ENCODE measurements at regions not wholly inside any gene's neighbourhood (a gene's known extent, or its start where the extent isn't known, plus 50 kb on each side); places are given as distances from the start of the nearest gene placed in this dataset.

- Histone ChIP-seq H3K9me3 (replicated peaks in 1 of 3) (no peaks in the 10 kb centered on the region), H3K27ac (peak overlapping the region; percentile 6 to 84 (median 79)), H3K36me3 (replicated peaks in 1 of 2) (no peaks in the 10 kb centered on the region), H3K27me3 (no peaks in the 10 kb centered on the region), H3K4me3 (peak overlapping the region in 1 of 4 donors; percentile 25), H3K4me1 (replicated peaks in 1 of 2) (peaks cover 25 to 32% of the 10 kb centered on the region in 2 donors)
- peak in 6 of 7 donors; percentile 35 to 63 (median 40) for DNase-seq
- WGBS, 4 donors = 6 to 8% (median 7%) methylated on average over 10 to 11 of the region's 11 CpGs
- TF ChIP-seq POLR2A (IDR thresholded peaks at IDR 0.05) = peak in 1 of 2 donors; percentile 50
- TF ChIP-seq CTCF (IDR thresholded peaks at IDR 0.05) = no peak
- intact Hi-C loops (cut with DNase I) = no loop called here
Observed at GRCh38 chr1:244964112-244964971, 100.0 kb upstream of the HNRNPU start.

- H3K27ac ChIP-seq = peak overlapping the region in 2 of 5 donors; percentile 6 to 84
- H3K4me1 ChIP-seq (replicated peaks in 1 of 2) = peaks cover 19 to 22% of the 10 kb centered on the region in 2 donors
- H3K9me3 ChIP-seq (replicated peaks in 1 of 3) = no peaks in the 10 kb centered on the region
- H3K4me3 ChIP-seq = no peak overlapping the region
- H3K27me3 ChIP-seq = no peaks in the 10 kb centered on the region
- intact Hi-C loops (cut with DNase I) = no loop called here
- WGBS, 4 donors = 63 to 92% (median 85%) methylated on average over 7 of the region's 7 CpGs
- no peaks in the 10 kb centered on the region for H3K36me3 ChIP-seq (replicated peaks in 1 of 2)
- DNase-seq = no peak
- TF ChIP-seq POLR2A (IDR thresholded peaks at IDR 0.05) (no peak), CTCF (IDR thresholded peaks at IDR 0.05) (no peak)
Observed at GRCh38 chr1:244963231-244963826, 99.0 kb upstream of the HNRNPU start.

GRCh38 chr1:244962130-244962529 is 97.8 kb upstream of the HNRNPU start:
- no peak overlapping the region for H3K4me3 ChIP-seq
- WGBS, 4 donors = 14 to 29% (median 21%) methylated on average over 3 of the region's 3 CpGs
- no peak overlapping the region for H3K27ac ChIP-seq
- no peaks in the 10 kb centered on the region for H3K27me3 ChIP-seq
- H3K9me3 ChIP-seq (replicated peaks in 1 of 3) = no peaks in the 10 kb centered on the region
- no peak for TF ChIP-seq POLR2A (IDR thresholded peaks at IDR 0.05)
- TF ChIP-seq CTCF (IDR thresholded peaks at IDR 0.05) = no peak
- intact Hi-C loops (cut with DNase I) = no loop called here
- H3K4me1 ChIP-seq (replicated peaks in 1 of 2) = peaks cover 19 to 22% of the 10 kb centered on the region in 2 donors
- H3K36me3 ChIP-seq (replicated peaks in 1 of 2) = no peaks in the 10 kb centered on the region
- peak in 2 of 7 donors; percentile 20 to 43 for DNase-seq

- Histone ChIP-seq H3K4me3 (no peak overlapping the region), H3K9me3 (replicated peaks in 1 of 3) (no peaks in the 10 kb centered on the region), H3K27ac (no peak overlapping the region), H3K4me1 (replicated peaks in 1 of 2) (peaks cover 19 to 22% of the 10 kb centered on the region in 2 donors), H3K36me3 (replicated peaks in 1 of 2) (no peaks in the 10 kb centered on the region), H3K27me3 (no peaks in the 10 kb centered on the region)
- no peak for TF ChIP-seq CTCF (IDR thresholded peaks at IDR 0.05)
- TF ChIP-seq POLR2A (IDR thresholded peaks at IDR 0.05) = no peak
- WGBS, 4 donors = 86 to 94% (median 88%) methylated on average over 4 of the region's 4 CpGs
- DNase-seq = no peak
- intact Hi-C loops (cut with DNase I) = no loop called here
Observed at GRCh38 chr1:244960904-244961303, 96.6 kb upstream of the HNRNPU start.

Data from adrenal gland (tissue), 9 donors.